Stomach (tissue), 8 donors: ENCODE measurements at regions not wholly inside any gene's neighbourhood (a gene's known extent, or its start where the extent isn't known, plus 50 kb on each side); places are given as distances from the start of the nearest gene placed in this dataset.

Source experiments
- DNase-seq, 2 donors: peaks; one replicate each; pipeline versions ENCODE4 v3.0.0 to v3.0.0-alpha.2; 2013 to 2019
- H3K27ac ChIP-seq, 5 donors: fragments of 200-600 bp in 4 of 5; sonication (generic) in 4 of 5; one replicate each; pipeline ENCODE4 v1.5.1; 2013 to 2019; ENCODE audit warnings: mild to moderate bottlenecking in 1 of 5, moderate library complexity in 1 of 5
- H3K27me3 ChIP-seq, 3 donors: fragments of 200-600 bp; sonication (generic); one replicate each; pipeline ENCODE4 v1.5.1; 2017 to 2019; ENCODE audit warnings: mixed run types in 1 of 3
- H3K36me3 ChIP-seq, 4 donors: fragments of 200-600 bp; sonication (generic); 1 replicate in 3 of 4; 2 replicates in 1 of 4; pipeline ENCODE4 v1.5.1; 2016 to 2019
- H3K4me1 ChIP-seq, 4 donors: fragments of 200-600 bp; sonication (generic); one replicate each; pipeline ENCODE4 v1.5.1; 2016 to 2019
- H3K4me3 ChIP-seq, 4 donors: fragments of 200-600 bp; sonication (generic) in 3 of 4; one replicate each; pipeline ENCODE4 v1.5.1; 2016 to 2019; ENCODE audit warnings: mild to moderate bottlenecking in 1 of 4
- H3K9me3 ChIP-seq, 4 donors: fragments of 200-600 bp; sonication (generic); one replicate each; pipeline ENCODE4 v1.5.1; 2016 to 2019
- CTCF ChIP-seq, 7 experiments: fragments of 450-650 bp in 4 of 7; fragments of 200-600 bp in 3 of 7; sonication (generic) in 3 of 7; IDR thresholded peaks; one replicate each; pipeline ENCODE4 v1.5.1; 2016 to 2019; ENCODE audit warnings: antibody characterized with exemption in 7 of 7, control low read depth in 2 of 7, mild to moderate bottlenecking in 1 of 7
- EP300 ChIP-seq: sonication (generic); formaldehyde crosslinking; IDR thresholded peaks from one replicate; pipeline ENCODE4 v1.6.1; 2017; ENCODE audit warnings: antibody characterized with exemption
- POLR2A ChIP-seq, 4 donors: fragments of 450-650 bp; IDR thresholded peaks; one replicate each; pipeline ENCODE4 v1.6.1; 2016; ENCODE audit warnings: antibody characterized with exemption in 4 of 4, control low read depth in 2 of 4, mild to moderate bottlenecking in 1 of 4, moderate library complexity in 1 of 4
- POLR2AphosphoS5 ChIP-seq, 3 donors: sonication (generic); formaldehyde crosslinking; IDR thresholded peaks; one replicate each; pipeline ENCODE4 v1.6.1; 2016; ENCODE audit warnings: antibody characterized with exemption in 3 of 3
- WGBS, 5 donors: extraction: QIAGEN DNeasy Blood & Tissue Kit in 3 of 5; methylation state at CpG; one replicate each; pipeline versions ENCODE4 v1.1.5 to v1.1.7; 2013 to 2018; 5-methylcytosine and 5-hydroxymethylcytosine counted together
- intact Hi-C: fragments of 100-400 bp; cut with DNase I; formaldehyde crosslinking; loops from one replicate; pipeline ENCODE4 v1.15.1; 2023; ENCODE audit warnings: low total_unique reads
- donor health status: healthy with polysubstance abuse.
- donor health status: Bipolar disorder and iron deficiency.
- donor health status: healthy.

GRCh38 chrX:10859353-10859752, 239.0 kb upstream of the MID1 start:
- TF ChIP-seq EP300 (no peak), POLR2A (IDR thresholded peaks at IDR 0.05) (no peak), POLR2AphosphoS5 (IDR thresholded peaks at IDR 0.05) (no peak), CTCF (IDR thresholded peaks at IDR 0.05) (no peak)
- intact Hi-C loops: no loop called here
- Histone ChIP-seq H3K27me3 (no peaks in the 10 kb centered on the region), H3K4me3 (no peak overlapping the region), H3K9me3 (no peaks in the 10 kb centered on the region), H3K27ac (no peak overlapping the region), H3K36me3 (no peaks in the 10 kb centered on the region), H3K4me1 (no peaks in the 10 kb centered on the region)
- 72 to 94% (median 90%) methylated on average over 3 of the region's 3 CpGs for whole genome bisulfite sequencing, 5 donors
- no peak for DNase-seq

GRCh38 chrX:10875995-10876394, 235.1 kb upstream of the HCCS start:
- no peak for TF ChIP-seq CTCF (IDR thresholded peaks at IDR 0.05)
- no peak for TF ChIP-seq POLR2AphosphoS5 (IDR thresholded peaks at IDR 0.05)
- no peak for TF ChIP-seq EP300
- TF ChIP-seq POLR2A (IDR thresholded peaks at IDR 0.05): no peak
- H3K9me3 ChIP-seq: peaks cover 0 to 10% (median 3%) of the 10 kb centered on the region in 4 donors
- H3K4me1 ChIP-seq: no peaks in the 10 kb centered on the region
- no peaks in the 10 kb centered on the region for H3K36me3 ChIP-seq
- no peak overlapping the region for H3K4me3 ChIP-seq
- 55 to 87% (median 71%) methylated on average over 1 of the region's 1 CpG for WGBS, 5 donors
- intact Hi-C loops: no loop called here
- H3K27ac ChIP-seq: no peak overlapping the region
- no peaks in the 10 kb centered on the region for H3K27me3 ChIP-seq
- no peak for DNase-seq

- H3K4me1 ChIP-seq: no peaks in the 10 kb centered on the region
- H3K9me3 ChIP-seq: no peaks in the 10 kb centered on the region
- TF ChIP-seq CTCF (IDR thresholded peaks at IDR 0.05): no peak
- no peak for TF ChIP-seq POLR2A (IDR thresholded peaks at IDR 0.05)
- TF ChIP-seq POLR2AphosphoS5 (IDR thresholded peaks at IDR 0.05): no peak
- no peak for TF ChIP-seq EP300
- no peak overlapping the region for H3K4me3 ChIP-seq
- intact Hi-C loops: no loop called here
- WGBS, 5 donors: 74 to 89% (median 87%) methylated on average over 4 of the region's 4 CpGs
- no peak overlapping the region for H3K27ac ChIP-seq
- H3K27me3 ChIP-seq: no peaks in the 10 kb centered on the region
- H3K36me3 ChIP-seq: no peaks in the 10 kb centered on the region
- no peak for DNase-seq
These were observed 228.6 kb upstream of the HCCS start for GRCh38 chrX:10882484-10882883.

- WGBS, 5 donors: 47 to 88% (median 69%) methylated on average over 2 of the region's 2 CpGs
- intact Hi-C loops: no loop called here
- TF ChIP-seq POLR2A (IDR thresholded peaks at IDR 0.05) (no peak), EP300 (no peak), POLR2AphosphoS5 (IDR thresholded peaks at IDR 0.05) (no peak), CTCF (IDR thresholded peaks at IDR 0.05) (no peak)
- H3K4me1 ChIP-seq: no peaks in the 10 kb centered on the region
- no peak overlapping the region for H3K27ac ChIP-seq
- no peaks in the 10 kb centered on the region for H3K27me3 ChIP-seq
- H3K9me3 ChIP-seq: no peaks in the 10 kb centered on the region
- no peak overlapping the region for H3K4me3 ChIP-seq
- H3K36me3 ChIP-seq: no peaks in the 10 kb centered on the region
- no peak for DNase-seq
These were observed 226.9 kb upstream of the HCCS start for GRCh38 chrX:10884246-10884645.
